Adrenal gland (tissue), 9 donors: ENCODE measurements at regions not wholly inside any gene's neighbourhood (a gene's known extent, or its start where the extent isn't known, plus 50 kb on each side); places are given as distances from the start of the nearest gene placed in this dataset.
A peak's percentile ranks its signal among the peaks of the same experiment; 100 is the strongest.

Experiments used
- DNase-seq, 7 donors: peaks; one replicate each; pipeline ENCODE4 v3.0.0-alpha.2; 2019 to 2020
- H3K27ac ChIP-seq, 5 donors: fragments of 200-600 bp; sonication (generic) in 4 of 5; 1 replicate in 3 of 5; 2 replicates in 2 of 5; pipeline versions ENCODE4 v1.5.1 to v1.8.0; 2016 to 2020; ENCODE audit warnings: mild to moderate bottlenecking in 1 of 5
- H3K27me3 ChIP-seq: fragments of 200-600 bp; 2 replicates; pipeline ENCODE4 v1.8.0; 2021
- H3K36me3 ChIP-seq, 2 donors: fragments of 200-600 bp; replicated peaks in 1 of 2; 1 replicate in 1 of 2; 2 replicates in 1 of 2; pipeline versions ENCODE4 v1.5.1 to v1.8.0; 2018 to 2022
- H3K4me1 ChIP-seq, 2 donors: fragments of 200-600 bp; replicated peaks in 1 of 2; 1 replicate in 1 of 2; 2 replicates in 1 of 2; pipeline versions ENCODE4 v1.5.1 to v1.8.0; 2018 to 2021
- H3K4me3 ChIP-seq, 4 donors: fragments of 200-600 bp; sonication (generic) in 3 of 4; one replicate each; pipeline ENCODE4 v1.5.1; 2016 to 2018
- H3K9me3 ChIP-seq, 3 donors: fragments of 200-600 bp; sonication (generic) in 1 of 3; replicated peaks in 1 of 3; 1 replicate in 2 of 3; 2 replicates in 1 of 3; pipeline versions ENCODE4 v1.5.1 to v1.8.0; 2016 to 2021
- POLR2A ChIP-seq, 2 donors: fragments of 450-650 bp; IDR thresholded peaks; one replicate each; pipeline ENCODE4 v1.6.1; 2017; ENCODE audit warnings: antibody characterized with exemption in 2 of 2, mild to moderate bottlenecking in 2 of 2, moderate library complexity in 1 of 2
- WGBS, 4 donors: extraction: QIAGEN DNeasy Blood & Tissue Kit in 2 of 4; methylation state at CpG; one replicate each; pipeline versions ENCODE4 v1.1.5 to v1.1.7; 2013 to 2017; 5-methylcytosine and 5-hydroxymethylcytosine counted together
- intact Hi-C, 2 donors: fragments of 100-400 bp; cut with DNase I; formaldehyde crosslinking; loops; one replicate each; pipeline versions ENCODE4 v1.14.1 to v1.15.0; 2022 to 2023
- TF ChIP-seq, protein P1 (sequence below), 6 experiments: fragments of 450-650 bp in 4 of 6; fragments of 200-600 bp in 2 of 6; sonication (generic) in 1 of 6; IDR thresholded peaks; 1 replicate in 5 of 6; 2 replicates in 1 of 6; pipeline versions ENCODE4 v1.5.1 to v1.8.0; 2016 to 2021; ENCODE audit warnings: antibody characterized with exemption in 6 of 6, mild to moderate bottlenecking in 2 of 6, moderate library complexity in 1 of 6
- donor health status: healthy with polysubstance abuse.
- donor health status: Bipolar disorder and iron deficiency.
- donor health status: DM: yes; HTN: yes; CAD: no.
- donor health status: DM: no; HTN: no; CAD: no.
- donor health status: DM: no; HTN: no; CAD: no.

DNA sequence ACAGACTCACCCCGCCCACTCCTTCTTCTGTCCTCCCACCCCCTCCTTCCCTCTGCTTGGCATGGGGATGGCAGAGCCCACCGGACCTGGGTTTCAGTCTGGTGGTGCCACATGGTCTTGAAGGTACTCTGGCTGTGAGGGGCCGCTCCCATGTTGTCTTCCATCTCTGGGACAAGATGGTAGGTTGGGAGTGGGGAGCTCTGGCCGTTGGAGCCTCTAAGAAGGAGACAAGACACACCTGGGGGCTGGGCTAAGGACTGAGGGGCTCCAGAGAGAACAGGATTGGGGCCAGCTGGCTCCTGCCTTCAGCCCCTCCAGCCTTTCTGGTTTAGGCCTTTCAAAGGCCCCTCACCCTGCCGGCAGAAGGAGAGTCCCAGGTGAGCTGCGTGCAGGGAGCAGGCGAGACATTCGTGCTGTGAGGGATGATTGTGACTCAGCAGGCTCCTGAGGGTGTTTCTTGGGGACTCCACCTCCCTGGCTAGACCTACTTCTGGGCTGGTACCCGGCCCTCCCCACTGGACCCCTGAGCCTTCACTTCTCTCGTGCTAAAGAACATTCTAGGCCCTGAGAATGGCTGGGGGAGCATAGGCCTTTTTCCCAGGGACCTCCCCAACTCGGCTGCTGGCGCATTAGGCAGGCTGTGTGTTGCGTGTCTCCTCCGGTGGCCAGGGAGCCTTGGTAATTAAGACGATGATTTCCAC lies 128.2 kb upstream of the HAAO start:
- no peak for TF ChIP-seq POLR2A (IDR thresholded peaks at IDR 0.05)
- TF ChIP-seq, protein P1, sequence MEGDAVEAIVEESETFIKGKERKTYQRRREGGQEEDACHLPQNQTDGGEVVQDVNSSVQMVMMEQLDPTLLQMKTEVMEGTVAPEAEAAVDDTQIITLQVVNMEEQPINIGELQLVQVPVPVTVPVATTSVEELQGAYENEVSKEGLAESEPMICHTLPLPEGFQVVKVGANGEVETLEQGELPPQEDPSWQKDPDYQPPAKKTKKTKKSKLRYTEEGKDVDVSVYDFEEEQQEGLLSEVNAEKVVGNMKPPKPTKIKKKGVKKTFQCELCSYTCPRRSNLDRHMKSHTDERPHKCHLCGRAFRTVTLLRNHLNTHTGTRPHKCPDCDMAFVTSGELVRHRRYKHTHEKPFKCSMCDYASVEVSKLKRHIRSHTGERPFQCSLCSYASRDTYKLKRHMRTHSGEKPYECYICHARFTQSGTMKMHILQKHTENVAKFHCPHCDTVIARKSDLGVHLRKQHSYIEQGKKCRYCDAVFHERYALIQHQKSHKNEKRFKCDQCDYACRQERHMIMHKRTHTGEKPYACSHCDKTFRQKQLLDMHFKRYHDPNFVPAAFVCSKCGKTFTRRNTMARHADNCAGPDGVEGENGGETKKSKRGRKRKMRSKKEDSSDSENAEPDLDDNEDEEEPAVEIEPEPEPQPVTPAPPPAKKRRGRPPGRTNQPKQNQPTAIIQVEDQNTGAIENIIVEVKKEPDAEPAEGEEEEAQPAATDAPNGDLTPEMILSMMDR (IDR thresholded peaks at IDR 0.05), result no peak
- Histone ChIP-seq H3K27me3 (no peaks in the 10 kb centered on the region), H3K9me3 (no peaks in the 10 kb centered on the region), H3K4me1 (peaks cover under 1 to 30% of the 10 kb centered on the region in 2 donors), H3K36me3 (no peaks in the 10 kb centered on the region), H3K27ac (no peak overlapping the region), H3K4me3 (no peak overlapping the region)
- intact Hi-C loops, result loop anchor here in 1 of 2 donors (10.0 kb wide), 1 partner anchor 56 kb away; no protein-coding TSS in a partner anchor
- no peak for DNase-seq
- 89 to 100% (median 91%) methylated on average over 4 to 15 of the region's 15 CpGs for WGBS, 4 donors

DNA sequence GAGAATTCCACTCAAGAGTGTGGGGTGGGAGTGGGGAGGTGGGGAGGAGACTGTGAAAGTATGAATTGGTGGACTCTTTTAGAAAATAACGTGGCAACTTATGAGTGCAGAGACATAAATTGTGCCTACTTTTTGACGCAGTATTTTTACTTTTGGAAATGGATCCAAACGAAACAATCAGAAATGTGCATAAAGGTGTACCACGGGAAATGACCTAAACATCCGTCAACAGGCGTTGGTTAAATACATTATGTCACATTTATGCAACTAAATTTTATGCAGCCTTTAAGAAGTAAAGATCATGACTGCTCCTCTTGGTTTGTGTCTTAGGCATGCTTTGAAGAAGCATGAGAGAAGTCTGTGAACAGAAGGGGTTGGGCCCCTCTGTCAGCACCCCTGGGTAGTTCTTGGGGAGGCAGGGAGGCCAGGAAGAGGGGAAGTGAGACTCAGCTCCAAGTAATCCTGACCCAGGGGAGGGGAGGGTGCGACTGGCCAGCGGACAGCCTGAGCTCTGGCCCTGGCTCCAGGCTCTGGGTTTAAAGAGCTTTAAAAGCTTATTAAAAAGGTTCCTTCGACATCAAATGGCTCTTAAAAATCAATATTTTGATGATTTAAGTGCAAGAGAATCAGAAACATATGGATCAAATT lies 126.4 kb upstream of the HAAO start:
- Histone ChIP-seq H3K4me1 (peaks cover 0 to 12% of the 10 kb centered on the region in 2 donors), H3K27ac (no peak overlapping the region), H3K4me3 (no peak overlapping the region)

GRCh38 chr2:42918041-42918440 lies 125.7 kb upstream of the HAAO start:
- Histone ChIP-seq H3K4me3 (no peak overlapping the region), H3K36me3 (no peaks in the 10 kb centered on the region), H3K4me1 (peaks cover 0 to 5% of the 10 kb centered on the region in 2 donors), H3K27me3 (no peaks in the 10 kb centered on the region), H3K27ac (peak overlapping the region in 2 of 5 donors; percentile 49 to 61), H3K9me3 (no peaks in the 10 kb centered on the region)
- no peak for TF ChIP-seq POLR2A (IDR thresholded peaks at IDR 0.05)
- TF ChIP-seq, protein P1 (IDR thresholded peaks at IDR 0.05), result no peak
- WGBS, 4 donors, result 85 to 92% (median 89%) methylated on average over 13 of the region's 13 CpGs
- intact Hi-C loops, result no loop called here
- no peak for DNase-seq

More for the DNA sequence above, 126.4 kb upstream of the HAAO start:
- no peaks in the 10 kb centered on the region for H3K27me3 ChIP-seq
- no peak for TF ChIP-seq POLR2A (IDR thresholded peaks at IDR 0.05)
- TF ChIP-seq, protein P1 (IDR thresholded peaks at IDR 0.05), result no peak
- 77 to 83% (median 82%) methylated on average over 9 of the region's 9 CpGs for WGBS, 4 donors
- intact Hi-C loops, result no loop called here
- H3K9me3 ChIP-seq, result no peaks in the 10 kb centered on the region
- DNase-seq, result no peak
- H3K36me3 ChIP-seq, result no peaks in the 10 kb centered on the region

GRCh38 chr2:42917425-42917927 lies 125.1 kb upstream of the HAAO start:
- Histone ChIP-seq H3K27ac (peak overlapping the region in 2 of 5 donors; percentile 49 to 61), H3K4me3 (no peak overlapping the region), H3K36me3 (no peaks in the 10 kb centered on the region), H3K4me1 (no peaks in the 10 kb centered on the region), H3K27me3 (no peaks in the 10 kb centered on the region), H3K9me3 (no peaks in the 10 kb centered on the region)
- TF ChIP-seq, protein P1 (IDR thresholded peaks at IDR 0.05), result no peak
- TF ChIP-seq POLR2A (IDR thresholded peaks at IDR 0.05), result no peak
- DNase-seq, result peak in 6 of 7 donors; percentile 62 to 87 (median 72)
- whole genome bisulfite sequencing, 4 donors, result 39 to 71% (median 54%) methylated on average over 7 to 10 of the region's 10 CpGs
- intact Hi-C loops, result no loop called here
